ENCODE measurements at regions not wholly inside any gene's neighbourhood (a gene's known extent, or its start where the extent isn't known, plus 50 kb on each side); places are given as distances from the start of the nearest gene placed in this dataset.

- WGBS (ENCODE audit: extremely low coverage, insufficient read length, low lambda C conversion rate): no CpG with 5 or more reads among the region's 4 CpGs
- H4K5ac ChIP-seq (ENCODE audit: insufficient read length, low read depth, low read length): no peak overlapping the region
- no peaks in the 10 kb centered on the region for H3K27me3 ChIP-seq (ENCODE audit: insufficient read depth, low read length)
- no peak overlapping the region for H3K18ac ChIP-seq (ENCODE audit: insufficient read length, low read depth, low read length)
- DNase-seq: no peak
- H3K23me2 ChIP-seq (ENCODE audit: insufficient read length, low read depth, low read length, poor library complexity, severe bottlenecking): no peaks in the 10 kb centered on the region
- no peak overlapping the region for H4K8ac ChIP-seq (replicated peaks; ENCODE audit: insufficient read length, low read depth, low read length)
- Mint-ChIP-seq H3K27me3 (ENCODE audit: low read depth) (no peaks in the 10 kb centered on the region), H3K4me1 (no peaks in the 10 kb centered on the region), H3K9me3 (peaks cover 25 to 33% of the 10 kb centered on the region in 2 experiments), H3K36me3 (ENCODE audit: insufficient read depth in 1 of 3, low read depth in 3 of 3) (peaks cover 5 to 28% (median 19%) of the 10 kb centered on the region in 3 experiments; a peak in 6 of 7 replicates), H3K4me3 (no peak overlapping the region), H3K27ac (no peak overlapping the region)
- H4K20me1 ChIP-seq (ENCODE audit: control insufficient read depth, insufficient read depth, insufficient read length): no peaks in the 10 kb centered on the region
- H3K9ac ChIP-seq (ENCODE audit: extremely low read depth, insufficient read length, low read length): no peak overlapping the region
- no peak overlapping the region for H3K14ac ChIP-seq (ENCODE audit: insufficient read depth, low read length)
- no peaks in the 10 kb centered on the region for H3K4me1 ChIP-seq (ENCODE audit: insufficient read depth, low read length)
- TF ChIP-seq CTCF (conservative IDR thresholded peaks at IDR 0.05): no peak
- H3K79me2 ChIP-seq (ENCODE audit: insufficient read depth, low read length): no peaks in the 10 kb centered on the region
- no peak overlapping the region for H3K27ac ChIP-seq (ENCODE audit: insufficient read length, low read depth, low read length)
- H3K9me3 ChIP-seq (ENCODE audit: control insufficient read depth, low read depth, low read length): no peaks in the 10 kb centered on the region
- H2BK5ac ChIP-seq (ENCODE audit: insufficient read length, low read length): no peak overlapping the region
- no peak overlapping the region for H4K91ac ChIP-seq (ENCODE audit: insufficient read length, low read depth, low read length)
- no peak overlapping the region for H3K56ac ChIP-seq (ENCODE audit: insufficient read length, low read depth, low read length)
- no peak overlapping the region for H2BK12ac ChIP-seq (ENCODE audit: insufficient read length, low read depth, low read length)
- no peak overlapping the region for H3K4ac ChIP-seq (ENCODE audit: low read depth, low read length)
- H2BK120ac ChIP-seq (ENCODE audit: low read depth, low read length, poor library complexity, severe bottlenecking): no peak overlapping the region
- H3K4me2 ChIP-seq (ENCODE audit: insufficient read depth, insufficient read length, low read length): no peak overlapping the region
- H3T11ph ChIP-seq (ENCODE audit: low read length): no peak overlapping the region
- no peak overlapping the region for H3K23ac ChIP-seq (ENCODE audit: insufficient read length, low read depth, low read length)
- H3K79me1 ChIP-seq (ENCODE audit: insufficient read depth, low read depth, low read length, poor library complexity, severe bottlenecking): no peaks in the 10 kb centered on the region
- no peak overlapping the region for H2AFZ ChIP-seq (ENCODE audit: low read length)
- H2BK20ac ChIP-seq (ENCODE audit: low read depth, low read length, poor library complexity, severe bottlenecking): no peak overlapping the region
- H2BK15ac ChIP-seq (ENCODE audit: low read depth, low read length): no peak overlapping the region
- H2AK5ac ChIP-seq (ENCODE audit: insufficient read length, low read length): no peak overlapping the region
These were observed 486.2 kb downstream of the HDGFL1 start for GRCh38 chr6:23055523-23055922.
